IPS DF 4.7 (cell line): ENCODE measurements at regions not wholly inside any gene's neighbourhood (a gene's known extent, or its start where the extent isn't known, plus 50 kb on each side); places are given as distances from the start of the nearest gene placed in this dataset.

ENCODE experiments used
- DNase-seq: peaks from one replicate; pipeline ENCODE4 v3.0.0-alpha.2; 2013; ENCODE audit warnings: low spot score; ENCODE audit errors: extremely low read depth

DNA sequence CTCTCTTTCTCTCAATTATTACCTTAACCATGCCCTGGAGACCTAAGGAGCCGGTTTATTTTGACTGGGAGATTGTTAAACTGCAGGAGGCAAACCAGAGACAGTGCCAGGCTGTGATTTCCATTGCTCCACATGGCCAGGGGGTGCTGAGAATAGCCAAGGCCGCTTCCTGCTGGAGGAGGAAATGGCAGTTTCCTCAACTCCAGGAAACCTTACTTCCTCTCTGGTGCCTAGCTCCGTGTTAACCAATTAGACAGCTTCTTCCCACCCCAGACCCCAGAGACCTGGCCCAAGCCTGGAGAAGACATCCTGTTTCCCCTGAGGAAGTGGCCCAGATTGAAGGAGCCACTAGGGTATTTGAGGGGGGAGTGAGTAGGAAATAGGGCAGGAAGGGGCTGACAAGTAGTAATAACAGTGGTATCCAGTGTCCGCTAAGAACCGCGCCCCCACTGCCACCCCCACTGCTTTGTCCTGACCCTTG is 161.2 kb downstream of the PLPP3 start:
- DNase-seq, result no peak

DNA sequence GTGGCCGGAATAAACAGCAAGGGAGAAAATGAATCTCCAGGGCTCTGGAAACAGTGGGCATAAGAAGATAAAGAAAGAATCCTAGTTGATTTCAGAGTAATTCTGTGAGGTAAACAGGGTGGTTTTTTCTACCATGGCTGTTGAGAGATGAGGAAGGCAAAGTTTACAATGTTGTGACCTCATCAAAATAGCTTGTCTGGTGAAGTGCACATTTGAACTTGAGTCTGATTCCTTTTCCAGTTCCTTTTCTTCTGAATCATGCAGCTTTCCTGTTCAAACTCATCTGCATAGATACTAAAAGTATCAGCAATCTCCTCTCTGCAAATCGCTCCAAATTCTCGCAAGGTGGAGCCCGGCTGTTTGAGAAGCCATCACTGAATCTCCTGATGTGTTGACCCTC is 161.7 kb downstream of the PLPP3 start:
- no peak for DNase-seq

DNA sequence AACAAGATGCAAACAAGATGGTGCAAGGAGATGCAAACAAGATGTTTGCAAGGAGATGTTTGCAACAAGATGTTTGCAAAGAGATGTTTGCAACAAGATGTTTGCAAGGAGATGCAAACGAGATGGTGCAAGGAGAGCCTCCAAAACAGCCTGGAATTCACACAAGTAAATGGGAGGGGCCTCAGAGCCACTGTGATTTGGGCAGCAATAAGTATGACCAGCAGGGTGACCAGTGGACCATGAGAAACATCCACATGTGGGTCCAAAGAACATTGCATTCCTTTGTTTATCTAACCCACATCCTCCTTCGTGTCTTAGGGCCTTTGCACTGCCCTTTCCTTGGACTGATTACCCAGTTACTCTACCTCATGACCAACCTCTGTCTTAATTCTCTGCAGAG is 162.9 kb downstream of the PLPP3 start:
- DNase-seq, result no peak

DNA sequence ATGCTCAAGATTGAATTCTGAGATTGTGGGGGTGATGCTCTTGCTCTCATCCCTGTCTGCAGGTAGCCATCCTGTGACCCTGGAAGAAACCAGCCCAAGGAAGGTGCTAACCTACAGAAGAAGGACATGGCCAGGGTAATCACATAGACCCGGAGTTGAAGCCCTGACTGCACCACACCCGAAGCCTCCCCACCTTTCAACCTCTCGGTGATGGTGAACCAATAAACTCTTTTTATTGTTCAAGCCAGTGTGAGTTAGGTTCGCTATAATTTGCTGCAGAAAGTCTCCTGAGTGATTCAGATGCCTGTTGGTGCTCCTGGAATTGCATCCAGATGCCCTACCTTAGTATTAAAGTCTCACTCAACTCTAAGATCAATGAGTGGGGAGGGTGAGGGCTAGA is 163.6 kb downstream of the PLPP3 start:
- DNase-seq, result no peak

DNA sequence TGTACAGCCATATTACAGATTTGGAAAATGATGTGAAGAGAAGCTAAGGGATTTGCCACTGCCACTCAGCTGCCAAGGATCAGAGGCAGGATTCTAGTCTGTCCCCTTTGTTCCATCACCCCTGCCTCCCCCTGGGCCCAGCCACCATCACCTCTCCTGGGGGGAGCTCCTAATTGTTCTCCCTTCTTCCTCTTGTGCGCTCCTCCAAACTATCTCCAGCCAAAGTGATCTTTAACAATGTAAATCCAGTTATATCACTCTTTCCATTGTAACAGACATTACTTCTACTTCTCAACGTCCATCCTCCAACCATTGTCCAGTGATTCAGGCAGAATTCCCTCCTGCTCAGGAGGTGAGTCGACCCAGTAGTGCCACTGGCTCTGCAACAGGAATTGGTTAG is 164.1 kb downstream of the PLPP3 start:
- DNase-seq, result no peak

DNA sequence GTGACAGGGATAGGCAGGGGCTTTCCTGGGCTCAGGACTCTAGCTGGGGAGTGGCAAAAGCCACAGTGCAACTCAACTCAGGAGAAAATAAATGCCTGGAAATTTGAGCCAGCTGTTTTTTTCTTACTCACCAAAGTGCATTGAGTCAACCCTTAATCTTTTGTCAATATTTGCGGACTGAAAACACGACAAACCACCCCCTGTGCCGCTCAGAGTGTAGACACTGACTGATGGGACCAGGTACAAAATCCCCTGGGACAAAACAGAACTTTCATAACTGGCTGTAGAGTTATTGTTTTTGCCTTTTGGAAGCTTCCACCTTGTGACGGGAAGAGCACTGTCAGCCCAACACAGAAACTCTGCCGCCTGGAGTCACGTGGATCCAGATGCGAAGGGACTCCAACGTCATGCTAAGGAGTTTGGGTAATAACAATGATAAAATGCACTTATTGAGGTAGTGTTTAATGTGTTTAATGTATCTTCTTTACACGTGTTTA is 164.6 kb downstream of the PLPP3 start:
- DNase-seq, result no peak

DNA sequence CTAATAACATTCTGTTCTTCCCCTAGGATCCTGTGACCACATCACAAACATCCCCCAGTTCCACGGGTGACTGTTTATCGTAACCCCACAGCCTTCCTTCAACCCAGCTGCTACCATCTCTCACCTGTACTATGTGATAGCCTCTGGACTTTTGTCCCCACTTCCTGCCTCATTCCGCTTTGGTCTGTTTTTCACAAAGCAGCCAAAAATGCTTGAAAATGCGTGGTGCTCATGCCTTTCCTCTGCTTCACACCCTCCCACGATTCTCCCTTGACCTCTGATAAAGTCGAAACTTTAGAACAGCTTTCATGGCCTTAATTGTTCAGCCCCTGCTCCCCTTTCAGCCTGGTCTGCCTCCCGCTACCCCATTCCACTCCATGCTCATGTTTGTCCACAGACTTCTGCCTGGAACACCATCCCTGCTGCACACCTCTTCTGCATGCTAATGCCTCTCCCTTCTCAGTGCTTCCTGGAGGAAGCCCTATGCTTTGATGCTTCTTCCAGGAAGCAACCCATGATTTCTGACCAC is 165.6 kb downstream of the PLPP3 start:
- no peak for DNase-seq

DNA sequence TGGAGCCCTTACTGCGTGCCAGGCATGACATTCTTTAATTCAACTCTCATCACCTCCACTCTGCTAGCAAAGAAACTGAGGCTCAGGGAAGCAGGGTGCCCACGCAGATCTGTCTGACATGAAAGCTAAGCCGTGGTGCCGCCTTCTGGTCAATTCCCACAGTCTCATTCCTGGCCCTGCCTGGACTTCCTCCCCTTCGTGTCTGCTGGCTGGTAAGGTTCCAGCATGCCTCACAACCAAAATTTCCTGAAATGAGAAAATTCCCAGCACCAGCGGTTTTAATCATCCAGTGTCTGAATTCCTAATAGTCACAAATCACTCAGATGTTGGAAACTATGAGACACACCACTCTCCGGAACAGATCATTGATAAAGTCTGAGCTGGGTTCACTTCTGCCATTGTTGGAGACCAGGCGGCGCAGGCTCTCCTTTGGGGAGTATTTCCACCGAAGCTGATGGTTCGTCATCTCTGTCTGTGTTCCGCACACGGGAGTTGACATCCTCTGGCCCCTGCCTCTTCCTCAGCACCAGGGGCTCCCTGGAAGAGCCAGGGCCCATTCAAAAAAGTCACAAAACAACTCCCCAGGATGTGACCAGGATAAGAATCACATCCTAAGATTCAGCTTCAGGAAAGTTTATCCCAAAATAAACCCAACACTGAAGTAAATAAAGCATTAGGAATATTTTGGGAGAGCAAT is 167.7 kb downstream of the PLPP3 start:
- DNase-seq, result no peak

DNA sequence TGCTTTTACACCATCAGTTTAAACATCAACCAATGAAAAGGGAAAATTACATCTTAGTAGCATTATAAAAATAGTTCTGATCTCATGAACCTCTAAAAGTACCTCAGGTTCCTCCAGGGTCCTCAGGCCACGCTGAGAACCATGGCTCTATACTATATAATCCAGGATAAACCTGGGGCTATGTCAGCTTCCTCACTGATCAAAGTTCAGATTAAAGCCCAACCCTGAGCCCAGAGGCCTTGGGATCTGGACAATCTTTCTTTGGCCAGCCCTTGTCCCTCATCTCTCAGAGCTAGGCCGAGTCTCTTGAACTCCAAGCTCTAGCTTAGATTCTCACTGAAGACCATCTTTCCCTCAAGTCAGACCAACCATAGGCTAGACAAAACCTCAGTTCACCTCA is 168.3 kb downstream of the PLPP3 start:
- DNase-seq, result no peak

DNA sequence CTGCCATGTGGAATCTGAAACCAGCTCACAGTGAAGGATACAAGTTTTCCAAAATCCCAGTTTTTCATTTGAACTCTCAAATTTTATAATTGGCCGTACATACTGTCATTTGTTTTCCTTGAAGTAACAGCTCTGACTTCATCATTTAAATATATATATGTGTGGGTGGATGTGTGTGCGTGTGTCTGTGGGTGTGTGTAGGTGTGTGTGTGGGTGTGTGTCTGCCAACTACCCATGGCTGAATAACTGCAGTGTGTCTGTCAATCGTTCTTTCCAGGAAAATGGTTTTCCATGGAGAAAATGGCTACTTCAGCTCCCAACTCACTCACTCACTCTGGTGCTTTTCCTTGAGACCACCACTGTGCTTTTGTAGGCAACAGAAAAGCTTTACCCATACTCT is 169.0 kb downstream of the PLPP3 start:
- no peak for DNase-seq

DNA sequence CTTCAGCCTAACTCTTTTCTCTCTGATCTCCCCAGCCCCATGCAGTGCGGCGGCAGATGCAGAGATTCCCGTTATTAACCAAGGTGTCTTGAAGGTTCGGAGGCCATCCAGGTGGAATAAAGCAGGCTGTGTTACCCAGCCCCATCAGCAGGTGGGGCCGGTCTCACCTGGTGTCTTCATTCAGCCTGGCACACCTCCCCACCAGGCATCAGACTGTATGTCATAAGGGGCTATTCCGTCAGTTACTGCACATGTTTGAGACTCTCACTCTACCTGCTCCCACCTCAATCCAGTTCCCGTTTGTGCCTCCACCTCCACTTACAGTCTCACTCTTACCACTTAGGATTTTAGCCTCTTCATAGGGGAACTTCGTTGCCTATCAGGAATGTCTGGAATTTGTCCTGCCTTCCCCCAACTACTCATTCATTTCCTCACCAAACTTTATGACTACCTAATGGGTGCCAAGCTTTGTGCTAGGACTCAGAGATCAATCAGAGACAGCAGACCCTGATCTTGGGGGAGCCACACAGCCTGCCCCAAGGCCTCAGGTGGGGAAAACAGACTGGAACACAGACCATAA is 170.2 kb downstream of the PLPP3 start:
- DNase-seq, result no peak

DNA sequence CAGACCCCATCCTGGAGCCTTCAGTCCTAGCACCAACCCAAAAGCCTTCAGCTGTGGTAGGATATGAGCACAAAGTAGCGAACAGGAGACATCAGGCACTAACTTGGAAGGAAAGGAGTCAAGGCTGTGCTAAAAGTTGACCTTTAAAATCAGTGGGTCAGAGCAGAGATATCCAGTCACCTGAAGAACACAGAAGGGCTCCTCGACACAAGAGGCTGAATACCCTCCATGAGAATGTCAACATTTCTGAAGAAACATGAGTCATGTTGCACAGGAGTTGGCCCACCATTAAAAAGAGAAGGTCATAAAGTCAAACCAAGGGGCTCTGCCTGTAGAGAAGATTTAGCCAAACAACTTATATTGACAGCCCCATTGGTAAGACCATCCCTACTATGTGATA is 172.5 kb downstream of the PLPP3 start:
- DNase-seq, result no peak

DNA sequence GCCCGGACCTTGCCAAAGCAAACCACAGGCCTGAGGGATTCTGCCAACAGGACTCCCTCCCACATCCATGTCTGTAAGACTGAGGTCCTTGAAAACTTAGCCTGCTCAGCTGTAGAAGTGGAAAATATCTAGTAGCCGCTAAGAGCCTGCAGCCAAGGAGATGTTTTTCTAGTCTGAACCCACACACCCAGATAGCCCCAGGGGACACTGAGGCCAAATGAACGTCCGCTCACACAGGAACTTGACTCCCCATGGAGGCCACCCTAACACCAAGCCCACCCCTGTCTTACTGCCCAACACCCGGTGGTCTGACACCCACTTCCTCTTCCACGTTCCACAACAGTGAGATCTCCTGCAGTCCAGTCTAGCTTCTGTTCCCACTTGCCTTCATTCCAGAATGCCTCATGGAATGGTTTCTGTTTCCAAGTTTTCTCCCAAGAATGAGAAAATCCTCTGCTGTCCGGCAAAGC is 174.8 kb downstream of the PLPP3 start:
- no peak for DNase-seq

DNA sequence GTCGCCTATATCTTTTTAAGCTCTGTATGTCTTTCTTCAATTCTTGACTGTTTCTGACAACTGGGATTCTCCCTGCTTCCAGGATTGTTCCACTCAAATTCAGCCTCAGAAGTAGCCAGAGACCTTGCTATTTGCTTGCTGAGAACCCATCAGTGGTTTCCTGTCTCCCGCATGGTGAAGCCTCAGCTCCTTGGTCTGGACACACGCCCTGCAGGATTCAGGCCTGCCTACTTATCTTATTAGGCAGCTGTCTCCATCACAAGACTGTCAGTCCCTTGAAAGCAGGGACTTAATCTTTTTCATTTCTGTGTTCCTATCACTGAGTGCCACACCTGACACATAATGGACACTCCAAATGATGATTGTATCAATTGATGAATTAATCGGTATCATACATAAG is 175.3 kb downstream of the PLPP3 start:
- no peak for DNase-seq

DNA sequence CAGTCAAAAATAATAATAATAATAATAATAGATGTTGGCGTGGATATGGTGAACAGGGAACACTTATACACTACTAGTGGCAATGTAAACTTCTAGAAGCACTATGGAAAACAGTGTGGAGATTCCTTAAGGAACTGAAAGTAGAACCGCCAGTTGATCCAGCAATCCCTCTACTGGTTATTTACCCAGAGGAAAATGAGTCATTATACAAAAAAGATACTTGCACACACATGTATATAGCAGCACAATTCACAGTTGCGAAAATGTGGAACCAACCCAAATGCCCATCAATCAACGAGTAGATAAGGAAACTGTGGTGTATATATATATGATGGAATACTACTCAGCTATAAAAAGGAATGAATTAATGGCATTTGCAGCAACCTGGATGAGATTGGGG is 176.0 kb downstream of the PLPP3 start:
- no peak for DNase-seq

DNA sequence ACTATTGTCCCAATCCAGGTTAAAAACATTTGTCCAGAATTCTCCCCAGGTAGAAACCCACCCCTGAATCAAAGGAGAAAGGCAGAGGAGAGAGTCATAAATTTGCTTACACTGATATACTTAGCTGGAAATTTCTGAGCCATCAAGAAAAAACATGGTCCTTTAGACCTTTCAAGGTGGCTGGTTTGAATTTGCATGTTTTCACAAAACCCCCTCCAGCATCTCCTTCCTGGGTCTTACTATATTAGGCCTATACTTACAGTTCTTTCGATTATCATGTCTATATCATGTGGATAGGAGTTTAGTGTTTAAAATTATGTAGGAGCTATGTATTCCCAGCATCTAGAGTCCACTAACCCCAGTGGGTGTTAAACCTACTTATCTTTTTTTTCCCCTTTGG is 178.2 kb downstream of the PLPP3 start:
- no peak for DNase-seq

DNA sequence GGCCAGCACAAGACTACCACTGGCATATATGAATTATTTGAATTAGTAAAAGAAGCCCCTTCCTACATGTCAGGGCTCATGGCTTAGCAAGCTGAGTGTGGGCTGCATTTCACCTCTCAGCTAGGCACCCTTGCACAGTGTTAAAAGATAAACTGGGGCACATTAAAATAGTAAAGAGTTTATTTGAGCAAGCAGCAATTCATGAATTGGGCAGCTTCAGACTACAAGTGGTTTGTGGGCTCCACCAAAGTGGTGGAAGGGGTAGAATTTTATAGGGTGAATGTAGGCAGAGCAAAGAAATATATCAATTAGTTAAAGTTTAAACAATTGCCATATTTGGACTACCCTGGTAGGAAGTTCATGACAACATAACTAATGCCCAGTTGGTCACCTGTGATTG is 178.8 kb downstream of the PLPP3 start:
- DNase-seq, result no peak

DNA sequence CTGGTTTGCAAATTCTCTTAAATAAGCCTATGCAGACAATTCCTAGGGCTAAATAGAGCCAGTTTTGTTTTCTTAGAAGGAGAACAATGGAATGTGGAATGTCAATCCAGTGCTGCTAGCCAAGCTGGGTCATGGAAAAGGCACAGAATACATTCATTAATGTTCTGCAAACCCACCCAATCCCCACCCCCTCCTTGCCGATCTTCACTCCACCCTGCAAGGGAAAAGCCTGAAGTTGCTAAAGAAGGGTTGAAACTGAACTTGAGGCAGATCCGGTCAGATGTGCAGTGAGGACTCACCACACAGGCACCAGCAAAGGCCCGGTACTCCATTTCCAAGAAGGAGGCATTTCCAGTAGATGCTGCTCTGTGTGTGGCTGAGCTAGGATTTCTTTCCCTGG is 179.6 kb downstream of the PLPP3 start:
- no peak for DNase-seq

DNA sequence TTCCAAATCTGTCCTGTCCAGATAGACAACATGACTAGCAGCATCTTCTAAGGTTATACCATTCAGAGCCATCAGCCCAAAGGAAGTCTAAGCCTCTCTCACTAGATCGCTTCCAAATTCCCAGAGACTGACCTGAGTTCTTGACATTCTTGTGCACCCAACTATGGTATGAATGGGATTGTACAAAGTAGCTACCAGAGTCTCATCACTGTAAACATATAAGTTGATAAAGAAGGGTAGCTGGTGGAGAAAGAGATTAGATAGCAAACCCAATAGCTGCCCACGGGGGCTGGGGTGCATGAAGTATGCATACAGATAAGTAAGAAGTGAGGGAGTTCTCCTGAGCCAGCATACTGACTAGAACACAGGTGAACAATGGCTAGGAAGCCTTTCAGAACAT is 180.0 kb downstream of the PLPP3 start:
- no peak for DNase-seq

DNA sequence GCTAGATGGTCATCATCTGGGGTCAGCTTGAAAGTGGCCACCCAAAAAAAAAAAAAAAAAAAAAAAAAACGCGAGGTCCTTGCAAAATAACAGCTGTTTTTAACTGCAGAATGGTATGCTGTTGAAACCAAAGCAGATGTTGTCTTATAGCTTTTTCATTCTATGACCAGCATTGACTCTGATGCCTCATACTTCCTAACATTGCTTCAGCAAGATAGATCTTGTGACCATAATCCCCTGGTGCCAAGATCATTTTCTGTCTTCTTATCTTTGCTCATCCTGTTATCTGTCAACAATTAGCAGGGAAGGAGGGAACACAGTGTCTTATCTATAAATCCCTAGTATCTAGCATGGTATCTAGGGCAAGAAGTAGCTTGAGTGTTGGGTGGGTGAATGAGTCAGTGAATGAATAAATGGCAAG is 181.5 kb downstream of the PLPP3 start:
- DNase-seq, result no peak

DNA sequence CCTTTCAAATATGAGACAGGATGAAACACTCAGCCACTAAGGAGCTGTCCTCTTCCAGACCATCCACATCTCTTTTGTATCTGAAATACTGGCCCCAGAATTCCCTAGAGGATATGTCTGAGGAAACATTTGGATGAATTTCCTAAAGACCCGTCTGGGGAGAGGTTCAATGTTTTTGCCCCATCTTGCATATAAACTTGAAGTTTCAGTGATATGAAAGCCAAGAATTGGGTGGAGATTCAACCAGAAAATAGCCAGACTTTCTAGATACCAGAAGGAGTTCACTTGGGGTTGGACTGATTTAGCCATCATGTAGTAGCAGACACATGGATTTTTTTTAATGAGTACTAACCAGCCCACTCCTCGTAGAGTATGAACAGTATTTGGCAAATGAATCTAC is 182.0 kb downstream of the PLPP3 start:
- no peak for DNase-seq

DNA sequence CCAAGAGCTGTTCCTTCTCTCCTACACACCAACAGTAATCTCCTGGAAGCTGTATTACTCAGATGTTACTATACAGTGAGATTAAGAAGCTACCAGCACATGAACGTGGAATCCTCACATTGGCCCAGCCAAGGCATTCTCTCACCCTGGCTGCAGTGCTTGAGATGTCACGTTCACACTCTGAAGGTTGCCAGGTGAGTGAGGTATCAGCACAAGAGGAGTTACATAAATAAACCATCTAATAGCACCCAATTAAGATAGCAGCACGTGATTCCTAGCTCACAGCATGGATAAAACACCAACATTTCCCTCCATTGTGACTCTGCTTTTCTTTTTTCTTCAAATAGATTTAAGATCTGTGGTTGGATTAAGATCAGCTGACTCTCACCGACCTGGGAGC is 182.8 kb downstream of the PLPP3 start:
- DNase-seq, result no peak

DNA sequence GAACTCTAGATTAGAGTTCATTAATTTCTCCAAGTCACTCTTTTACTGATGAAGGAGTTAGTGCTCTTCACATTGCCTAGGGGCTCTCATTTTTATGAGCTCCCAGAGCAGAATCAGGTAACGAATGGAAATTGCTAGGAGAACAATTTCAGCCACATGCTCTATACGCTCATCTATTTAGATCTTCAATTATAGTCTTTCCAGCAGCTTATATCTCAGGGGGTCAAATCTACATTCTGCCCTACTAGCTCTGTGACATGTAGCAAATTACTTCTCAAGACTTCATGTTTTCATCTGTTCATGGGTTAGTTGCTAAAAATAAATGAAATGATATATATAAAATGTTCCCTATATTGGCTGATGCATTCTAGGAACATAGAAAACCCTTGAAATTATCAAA is 183.6 kb downstream of the PLPP3 start:
- no peak for DNase-seq
